Adrenal gland (tissue), 9 donors: ENCODE measurements at regions not wholly inside any gene's neighbourhood (a gene's known extent, or its start where the extent isn't known, plus 50 kb on each side); places are given as distances from the start of the nearest gene placed in this dataset.

Experiments used
- DNase-seq, 7 donors: peaks; one replicate each; pipeline ENCODE4 v3.0.0-alpha.2; 2019 to 2020
- H3K27ac ChIP-seq, 5 donors: fragments of 200-600 bp; sonication (generic) in 4 of 5; 1 replicate in 3 of 5; 2 replicates in 2 of 5; pipeline versions ENCODE4 v1.5.1 to v1.8.0; 2016 to 2020; ENCODE audit warnings: mild to moderate bottlenecking in 1 of 5
- H3K27me3 ChIP-seq: fragments of 200-600 bp; 2 replicates; pipeline ENCODE4 v1.8.0; 2021
- H3K36me3 ChIP-seq, 2 donors: fragments of 200-600 bp; replicated peaks in 1 of 2; 1 replicate in 1 of 2; 2 replicates in 1 of 2; pipeline versions ENCODE4 v1.5.1 to v1.8.0; 2018 to 2022
- H3K4me1 ChIP-seq, 2 donors: fragments of 200-600 bp; replicated peaks in 1 of 2; 1 replicate in 1 of 2; 2 replicates in 1 of 2; pipeline versions ENCODE4 v1.5.1 to v1.8.0; 2018 to 2021
- H3K4me3 ChIP-seq, 4 donors: fragments of 200-600 bp; sonication (generic) in 3 of 4; one replicate each; pipeline ENCODE4 v1.5.1; 2016 to 2018
- H3K9me3 ChIP-seq, 3 donors: fragments of 200-600 bp; sonication (generic) in 1 of 3; replicated peaks in 1 of 3; 1 replicate in 2 of 3; 2 replicates in 1 of 3; pipeline versions ENCODE4 v1.5.1 to v1.8.0; 2016 to 2021
- POLR2A ChIP-seq, 2 donors: fragments of 450-650 bp; IDR thresholded peaks; one replicate each; pipeline ENCODE4 v1.6.1; 2017; ENCODE audit warnings: antibody characterized with exemption in 2 of 2, mild to moderate bottlenecking in 2 of 2, moderate library complexity in 1 of 2
- WGBS, 4 donors: extraction: QIAGEN DNeasy Blood & Tissue Kit in 2 of 4; methylation state at CpG; one replicate each; pipeline versions ENCODE4 v1.1.5 to v1.1.7; 2013 to 2017; 5-methylcytosine and 5-hydroxymethylcytosine counted together
- intact Hi-C, 2 donors: fragments of 100-400 bp; cut with DNase I; formaldehyde crosslinking; loops; one replicate each; pipeline versions ENCODE4 v1.14.1 to v1.15.0; 2022 to 2023
- TF ChIP-seq, protein P1 (sequence below), 6 experiments: fragments of 450-650 bp in 4 of 6; fragments of 200-600 bp in 2 of 6; sonication (generic) in 1 of 6; IDR thresholded peaks; 1 replicate in 5 of 6; 2 replicates in 1 of 6; pipeline versions ENCODE4 v1.5.1 to v1.8.0; 2016 to 2021; ENCODE audit warnings: antibody characterized with exemption in 6 of 6, mild to moderate bottlenecking in 2 of 6, moderate library complexity in 1 of 6
- donor health status: healthy with polysubstance abuse.
- donor health status: Bipolar disorder and iron deficiency.
- donor health status: DM: yes; HTN: yes; CAD: no.
- donor health status: DM: no; HTN: no; CAD: no.
- donor health status: DM: no; HTN: no; CAD: no.

DNA sequence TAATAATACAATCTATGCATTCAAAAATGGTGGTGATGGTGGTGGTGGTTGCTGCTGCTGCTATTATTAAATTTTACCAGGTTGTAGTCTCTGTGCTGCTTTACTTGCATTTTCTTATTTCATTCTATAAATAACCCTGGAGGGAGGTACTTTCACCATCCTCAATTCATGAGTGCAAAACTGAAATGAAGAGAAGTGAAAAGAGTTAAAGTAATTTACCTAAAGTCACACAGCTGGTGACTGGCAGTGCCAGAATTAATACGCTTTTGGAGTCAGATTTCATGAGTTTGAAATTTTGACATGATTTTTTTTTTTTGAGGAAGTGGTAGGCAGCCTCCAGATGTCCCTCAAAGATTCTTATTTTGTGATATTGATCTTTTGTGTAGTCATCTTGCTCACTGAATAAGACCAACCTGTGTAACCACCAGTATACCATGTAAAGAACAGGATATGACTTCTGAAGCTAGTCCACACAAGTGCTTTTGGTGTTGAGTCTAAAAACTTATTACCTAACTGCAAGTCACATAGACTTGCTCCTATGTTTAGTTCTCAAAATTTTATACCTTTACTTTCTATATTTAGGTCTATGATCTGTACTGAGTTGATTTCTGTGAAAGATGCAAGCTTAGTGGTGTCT is 218.8 kb downstream of the ZWINT start:
- intact Hi-C loops, result no loop called here
- no peaks in the 10 kb centered on the region for H3K4me1 ChIP-seq
- TF ChIP-seq, protein P1, sequence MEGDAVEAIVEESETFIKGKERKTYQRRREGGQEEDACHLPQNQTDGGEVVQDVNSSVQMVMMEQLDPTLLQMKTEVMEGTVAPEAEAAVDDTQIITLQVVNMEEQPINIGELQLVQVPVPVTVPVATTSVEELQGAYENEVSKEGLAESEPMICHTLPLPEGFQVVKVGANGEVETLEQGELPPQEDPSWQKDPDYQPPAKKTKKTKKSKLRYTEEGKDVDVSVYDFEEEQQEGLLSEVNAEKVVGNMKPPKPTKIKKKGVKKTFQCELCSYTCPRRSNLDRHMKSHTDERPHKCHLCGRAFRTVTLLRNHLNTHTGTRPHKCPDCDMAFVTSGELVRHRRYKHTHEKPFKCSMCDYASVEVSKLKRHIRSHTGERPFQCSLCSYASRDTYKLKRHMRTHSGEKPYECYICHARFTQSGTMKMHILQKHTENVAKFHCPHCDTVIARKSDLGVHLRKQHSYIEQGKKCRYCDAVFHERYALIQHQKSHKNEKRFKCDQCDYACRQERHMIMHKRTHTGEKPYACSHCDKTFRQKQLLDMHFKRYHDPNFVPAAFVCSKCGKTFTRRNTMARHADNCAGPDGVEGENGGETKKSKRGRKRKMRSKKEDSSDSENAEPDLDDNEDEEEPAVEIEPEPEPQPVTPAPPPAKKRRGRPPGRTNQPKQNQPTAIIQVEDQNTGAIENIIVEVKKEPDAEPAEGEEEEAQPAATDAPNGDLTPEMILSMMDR (IDR thresholded peaks at IDR 0.05), result no peak
- no peak for TF ChIP-seq POLR2A (IDR thresholded peaks at IDR 0.05)
- no peak overlapping the region for H3K27ac ChIP-seq
- no peaks in the 10 kb centered on the region for H3K36me3 ChIP-seq
- no peaks in the 10 kb centered on the region for H3K9me3 ChIP-seq
- 59 to 96% (median 71%) methylated on average over 1 of the region's 1 CpG for WGBS, 4 donors
- no peaks in the 10 kb centered on the region for H3K27me3 ChIP-seq
- H3K4me3 ChIP-seq, result no peak overlapping the region
- DNase-seq, result no peak

DNA sequence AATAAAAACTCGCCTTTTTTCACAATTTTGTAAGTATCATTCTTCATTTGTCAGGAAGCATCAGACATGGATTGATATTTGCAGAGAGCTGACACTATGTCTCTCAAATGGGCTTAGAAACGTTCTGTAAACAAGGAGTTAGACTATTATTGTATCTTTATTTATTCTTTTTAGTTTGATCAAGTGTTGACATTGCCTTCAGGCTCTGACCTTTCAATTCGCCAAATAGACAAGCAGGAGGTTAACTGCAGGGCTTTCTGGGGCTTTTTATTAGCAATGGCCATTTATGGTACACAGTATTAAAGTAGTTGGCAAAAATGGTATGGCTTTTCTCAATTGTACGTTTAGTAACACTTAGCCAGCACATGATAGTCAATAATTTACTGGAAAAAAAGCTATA is 221.7 kb downstream of the ZWINT start:
- Histone ChIP-seq H3K27me3 (no peaks in the 10 kb centered on the region), H3K27ac (no peak overlapping the region), H3K4me1 (no peaks in the 10 kb centered on the region), H3K9me3 (no peaks in the 10 kb centered on the region), H3K36me3 (no peaks in the 10 kb centered on the region), H3K4me3 (no peak overlapping the region)
- 31 to 38% (median 36%) methylated on average over 4 of the region's 4 CpGs for WGBS, 4 donors
- DNase-seq, result no peak
- intact Hi-C loops, result no loop called here
- TF ChIP-seq, protein P1 (IDR thresholded peaks at IDR 0.05), result no peak
- no peak for TF ChIP-seq POLR2A (IDR thresholded peaks at IDR 0.05)

DNA sequence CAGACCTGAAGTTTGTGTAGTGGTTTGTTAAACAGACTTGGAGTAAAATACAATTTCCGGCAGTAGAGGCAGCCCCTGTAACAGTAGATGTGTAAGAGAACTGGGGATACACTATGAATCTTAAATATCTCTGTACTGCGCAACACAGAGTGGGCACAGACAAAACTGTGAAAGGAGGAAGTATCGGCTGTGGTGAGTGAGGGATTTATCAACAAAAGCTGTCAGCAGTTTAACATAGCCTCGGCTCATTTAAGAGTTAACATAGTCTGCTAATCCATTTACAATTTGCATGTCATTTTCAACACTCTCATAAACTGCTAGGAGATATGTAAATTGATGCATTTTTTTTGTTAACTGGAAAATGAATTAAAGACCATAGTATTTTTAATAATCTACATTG is 225.2 kb downstream of the ZWINT start:
- intact Hi-C loops, result no loop called here
- Histone ChIP-seq H3K4me1 (no peaks in the 10 kb centered on the region), H3K9me3 (no peaks in the 10 kb centered on the region), H3K27ac (no peak overlapping the region), H3K36me3 (no peaks in the 10 kb centered on the region), H3K27me3 (no peaks in the 10 kb centered on the region), H3K4me3 (no peak overlapping the region)
- no peak for DNase-seq
- 63 to 75% (median 71%) methylated on average over 4 of the region's 4 CpGs for WGBS, 4 donors
- TF ChIP-seq, protein P1 (IDR thresholded peaks at IDR 0.05), result no peak

DNA sequence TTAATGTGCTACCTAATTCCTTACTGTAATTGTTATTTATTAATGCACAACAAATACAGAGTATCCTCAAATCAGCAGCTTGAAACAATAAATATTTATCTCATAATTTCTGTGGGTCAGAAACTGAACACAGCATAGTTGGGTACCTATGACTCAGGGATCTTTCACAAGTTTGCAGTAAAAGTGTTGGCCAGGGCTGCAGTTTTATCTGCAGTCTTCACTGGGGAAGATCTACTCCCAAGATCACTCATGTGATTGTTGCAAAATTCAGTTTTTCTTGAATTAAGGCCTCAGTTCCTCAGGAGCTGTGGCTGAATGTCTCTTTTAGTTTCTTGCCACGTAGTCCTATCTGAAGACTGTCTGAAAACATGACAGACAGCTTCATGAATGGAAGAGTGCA is 237.8 kb downstream of the ZWINT start:
- no peak for DNase-seq
- Histone ChIP-seq H3K36me3 (no peaks in the 10 kb centered on the region), H3K4me1 (no peaks in the 10 kb centered on the region), H3K27ac (no peak overlapping the region), H3K9me3 (peaks cover 0 to 4% (median 0%) of the 10 kb centered on the region in 3 donors), H3K27me3 (no peaks in the 10 kb centered on the region), H3K4me3 (no peak overlapping the region)
- intact Hi-C loops, result no loop called here
- 33 to 68% (median 62%) methylated on average over 1 of the region's 1 CpG for WGBS, 4 donors
- TF ChIP-seq, protein P1 (IDR thresholded peaks at IDR 0.05), result no peak
- TF ChIP-seq POLR2A (IDR thresholded peaks at IDR 0.05), result no peak
